HG02678 (cell line): ENCODE measurements at regions not wholly inside any gene's neighbourhood (a gene's known extent, or its start where the extent isn't known, plus 50 kb on each side); places are given as distances from the start of the nearest gene placed in this dataset.

ENCODE experiments used
- ATAC-seq: cut with Tn5 transposase; IDR thresholded peaks from one replicate; pipeline ENCODE4 v1.9.1; 2021; ENCODE audit warnings: mild to moderate bottlenecking, moderate library complexity; ENCODE audit not compliant: unreplicated experiment

- ATAC-seq, result no peak
Observed at GRCh38 chr11:129292092-129292491, 83.6 kb upstream of the BARX2 start.

GRCh38 chr11:129291546-129291945 lies 84.1 kb upstream of the BARX2 start:
- ATAC-seq, result no peak

GRCh38 chr11:129290966-129291365 lies 84.7 kb upstream of the BARX2 start:
- ATAC-seq, result no peak

GRCh38 chr11:129289350-129290040 lies 86.2 kb upstream of the BARX2 start:
- no peak for ATAC-seq

GRCh38 chr11:129287920-129288319 lies 87.7 kb upstream of the BARX2 start:
- ATAC-seq, result no peak

GRCh38 chr11:129286813-129287212 lies 88.8 kb upstream of the BARX2 start:
- ATAC-seq, result no peak

- ATAC-seq, result no peak
Observed at GRCh38 chr11:129285402-129285786, 90.3 kb upstream of the BARX2 start.

- ATAC-seq, result no peak
Observed at GRCh38 chr11:129283141-129283540, 91.0 kb upstream of the ARHGAP32 start.

GRCh38 chr11:129282634-129283033 lies 90.5 kb upstream of the ARHGAP32 start:
- no peak for ATAC-seq

GRCh38 chr11:129281471-129282415 lies 89.6 kb upstream of the ARHGAP32 start:
- ATAC-seq, result no peak

- no peak for ATAC-seq
Observed at GRCh38 chr11:129280027-129280811, 88.1 kb upstream of the ARHGAP32 start.

- ATAC-seq, result peak; percentile 64
Observed at GRCh38 chr11:129279326-129280026, 87.4 kb upstream of the ARHGAP32 start.

- ATAC-seq, result peak; percentile 26
Observed at GRCh38 chr11:129278586-129279319, 86.6 kb upstream of the ARHGAP32 start.

GRCh38 chr11:129277198-129277843 lies 85.2 kb upstream of the ARHGAP32 start:
- no peak for ATAC-seq

GRCh38 chr11:129275828-129276227 lies 83.7 kb upstream of the ARHGAP32 start:
- ATAC-seq, result no peak

- no peak for ATAC-seq
Observed at GRCh38 chr11:129273944-129274711, 82.0 kb upstream of the ARHGAP32 start.

GRCh38 chr11:129273322-129273721 lies 81.2 kb upstream of the ARHGAP32 start:
- ATAC-seq, result no peak

- no peak for ATAC-seq
Observed at GRCh38 chr11:129271030-129271429, 78.9 kb upstream of the ARHGAP32 start.

GRCh38 chr11:129270446-129270845 lies 78.3 kb upstream of the ARHGAP32 start:
- no peak for ATAC-seq
